ENCODE measurements at regions not wholly inside any gene's neighbourhood (a gene's known extent, or its start where the extent isn't known, plus 50 kb on each side); places are given as distances from the start of the nearest gene placed in this dataset.

- Histone ChIP-seq H3K4me1 (peaks cover 0 to 14% (median 5%) of the 10 kb centered on the region in 4 donors), H3K4me3 (peak overlapping the region in 1 of 4 donors; percentile 13), H3K27me3 (no peaks in the 10 kb centered on the region), H3K27ac (peak overlapping the region; percentile 23 to 80 (median 58)), H3K9me3 (no peaks in the 10 kb centered on the region), H3K36me3 (no peaks in the 10 kb centered on the region)
- DNase-seq = peak in 2 of 3 donors; percentile 66 to 88
- no peak for TF ChIP-seq CTCF (IDR thresholded peaks at IDR 0.05)
- TF ChIP-seq POLR2A (IDR thresholded peaks at IDR 0.05) = no peak
Measured at GRCh38 chr13:40187324-40187795, 479.1 kb downstream of the FOXO1 start.

GRCh38 chr13:40187841-40188591, 478.4 kb downstream of the FOXO1 start:
- Histone ChIP-seq H3K27ac (peak overlapping the region; percentile 40 to 80 (median 72)), H3K9me3 (no peaks in the 10 kb centered on the region), H3K36me3 (no peaks in the 10 kb centered on the region), H3K4me1 (peaks cover 0 to 14% (median 5%) of the 10 kb centered on the region in 4 donors), H3K4me3 (peak overlapping the region in 1 of 4 donors; percentile 13), H3K27me3 (no peaks in the 10 kb centered on the region)
- peak in 2 of 3 donors; percentile 51 to 67 for DNase-seq
- TF ChIP-seq POLR2A (IDR thresholded peaks at IDR 0.05) (no peak), CTCF (IDR thresholded peaks at IDR 0.05) (no peak)

GRCh38 chr13:40189426-40189825, 477.0 kb downstream of the FOXO1 start:
- no peaks in the 10 kb centered on the region for H3K9me3 ChIP-seq
- H3K27ac ChIP-seq = peak overlapping the region; percentile 49 to 80 (median 68)
- H3K4me1 ChIP-seq = peaks cover 0 to 14% (median 7%) of the 10 kb centered on the region in 4 donors
- no peak for TF ChIP-seq CTCF (IDR thresholded peaks at IDR 0.05)
- no peak for TF ChIP-seq POLR2A (IDR thresholded peaks at IDR 0.05)
- H3K27me3 ChIP-seq = no peaks in the 10 kb centered on the region
- H3K36me3 ChIP-seq = no peaks in the 10 kb centered on the region
- no peak overlapping the region for H3K4me3 ChIP-seq
- no peak for DNase-seq

DNA sequence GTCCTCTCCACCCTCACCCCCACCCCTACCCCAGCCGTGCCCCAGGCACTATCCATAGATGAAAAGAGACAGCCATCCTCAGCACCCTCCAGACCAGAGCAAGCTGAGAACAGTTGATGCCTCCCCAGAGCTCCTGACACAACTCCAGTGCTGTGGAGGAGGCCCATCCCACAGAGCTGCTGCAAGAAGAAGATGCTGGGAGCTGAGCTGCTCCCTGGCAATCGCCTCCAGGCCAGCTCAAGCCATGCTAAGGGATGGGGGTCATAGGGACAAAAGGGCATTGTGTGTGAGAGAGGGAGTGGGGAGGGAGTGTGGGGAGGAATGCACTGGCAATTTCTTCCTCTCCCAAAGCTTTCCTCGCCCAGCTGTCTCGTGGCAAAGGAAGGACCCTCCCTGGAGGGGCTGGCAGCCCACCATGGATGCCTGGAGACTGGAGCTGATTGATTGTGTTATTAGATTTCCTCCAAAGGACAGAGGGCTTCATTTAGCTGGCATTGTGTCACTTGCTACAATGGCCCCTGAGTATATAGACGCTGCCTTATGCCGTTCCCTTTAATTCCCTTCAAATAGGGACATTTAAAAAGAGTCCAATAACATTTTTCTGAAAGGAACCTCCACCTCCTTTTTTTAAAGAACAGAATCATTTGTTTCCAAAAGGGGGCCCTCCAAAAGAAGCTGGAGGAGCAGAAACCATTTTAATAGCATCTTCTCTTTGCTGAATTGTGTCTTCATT, 476.4 kb downstream of the FOXO1 start:
- Histone ChIP-seq H3K4me1 (peaks cover 0 to 14% (median 7%) of the 10 kb centered on the region in 4 donors), H3K9me3 (no peaks in the 10 kb centered on the region), H3K36me3 (no peaks in the 10 kb centered on the region), H3K4me3 (no peak overlapping the region), H3K27me3 (no peaks in the 10 kb centered on the region), H3K27ac (peak overlapping the region; percentile 49 to 80 (median 68))
- TF ChIP-seq POLR2A (IDR thresholded peaks at IDR 0.05) (no peak), CTCF (IDR thresholded peaks at IDR 0.05) (no peak)
- no peak for DNase-seq

DNA sequence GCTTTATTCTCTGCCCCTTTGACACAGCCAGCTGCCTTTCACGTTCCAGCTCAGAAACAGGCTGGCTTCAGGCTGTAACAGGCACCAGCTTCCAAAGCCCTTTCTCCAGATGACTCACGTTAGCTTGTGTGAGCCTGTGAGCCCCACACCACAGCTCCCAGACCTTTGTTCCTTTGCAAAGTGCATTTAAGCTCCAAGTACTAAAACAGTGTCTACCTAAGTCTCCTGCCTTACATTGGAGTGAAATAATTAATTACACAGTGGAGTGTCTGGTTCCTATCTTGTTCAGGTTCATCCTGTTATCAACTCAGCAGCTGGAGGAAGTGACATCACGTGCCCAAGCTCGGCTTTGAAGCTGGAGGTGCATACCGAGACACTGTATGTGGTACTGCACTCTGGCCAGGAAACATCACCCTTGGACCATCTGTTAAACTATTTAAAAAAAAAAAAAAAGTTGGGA, 475.8 kb downstream of the FOXO1 start:
- Histone ChIP-seq H3K4me1 (peaks cover 0 to 14% (median 7%) of the 10 kb centered on the region in 4 donors), H3K36me3 (no peaks in the 10 kb centered on the region), H3K27ac (peak overlapping the region; percentile 49 to 80 (median 68)), H3K4me3 (no peak overlapping the region), H3K27me3 (no peaks in the 10 kb centered on the region), H3K9me3 (no peaks in the 10 kb centered on the region)
- TF ChIP-seq POLR2A (IDR thresholded peaks at IDR 0.05) (no peak), CTCF (IDR thresholded peaks at IDR 0.05) (no peak)
- peak in 2 of 3 donors; percentile 89 to 93 for DNase-seq

Data from Peyer's patch (tissue), 4 donors.